ENCODE measurements at regions not wholly inside any gene's neighbourhood (a gene's known extent, or its start where the extent isn't known, plus 50 kb on each side); places are given as distances from the start of the nearest gene placed in this dataset.

GRCh38 chr14:98458702-98459101, 813.3 kb downstream of the BCL11B start:
- H3K4me1 ChIP-seq (ENCODE audit: control insufficient read depth, insufficient read depth, low read length) = no peaks in the 10 kb centered on the region
- H3K9me3 ChIP-seq (ENCODE audit: control insufficient read depth, insufficient read depth, low read depth, low read length) = no peaks in the 10 kb centered on the region
- H3K36me3 ChIP-seq (ENCODE audit: control insufficient read depth in 2 of 2, insufficient read depth in 1 of 2, low read length in 2 of 2) = no peaks in the 10 kb centered on the region
- H3K4me3 ChIP-seq (ENCODE audit: low read depth, low read length) = no peak overlapping the region
- TF ChIP-seq ZNF248 (tag by site-specific recombination; IDR thresholded peaks at IDR 0.05) = no peak
- TF ChIP-seq ZXDB (tag by site-specific recombination; IDR thresholded peaks at IDR 0.05) = no peak
- TF ChIP-seq, protein P1, sequence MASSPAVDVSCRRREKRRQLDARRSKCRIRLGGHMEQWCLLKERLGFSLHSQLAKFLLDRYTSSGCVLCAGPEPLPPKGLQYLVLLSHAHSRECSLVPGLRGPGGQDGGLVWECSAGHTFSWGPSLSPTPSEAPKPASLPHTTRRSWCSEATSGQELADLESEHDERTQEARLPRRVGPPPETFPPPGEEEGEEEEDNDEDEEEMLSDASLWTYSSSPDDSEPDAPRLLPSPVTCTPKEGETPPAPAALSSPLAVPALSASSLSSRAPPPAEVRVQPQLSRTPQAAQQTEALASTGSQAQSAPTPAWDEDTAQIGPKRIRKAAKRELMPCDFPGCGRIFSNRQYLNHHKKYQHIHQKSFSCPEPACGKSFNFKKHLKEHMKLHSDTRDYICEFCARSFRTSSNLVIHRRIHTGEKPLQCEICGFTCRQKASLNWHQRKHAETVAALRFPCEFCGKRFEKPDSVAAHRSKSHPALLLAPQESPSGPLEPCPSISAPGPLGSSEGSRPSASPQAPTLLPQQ (tag by site-specific recombination; IDR thresholded peaks at IDR 0.05) = no peak
- TF ChIP-seq ZNF239 (tag by site-specific recombination; IDR thresholded peaks at IDR 0.05) = no peak
- no peak for TF ChIP-seq ZNF623 (tag by site-specific recombination; IDR thresholded peaks at IDR 0.05)
- no peak for TF ChIP-seq ZNF621 (tag by site-specific recombination; IDR thresholded peaks at IDR 0.05)
- H3K27ac ChIP-seq (ENCODE audit: extremely low read depth, low read depth, low read length) = no peak overlapping the region
- ChIA-PET CTCF (no interaction called here), POLR2A (no interaction called here)

DNA sequence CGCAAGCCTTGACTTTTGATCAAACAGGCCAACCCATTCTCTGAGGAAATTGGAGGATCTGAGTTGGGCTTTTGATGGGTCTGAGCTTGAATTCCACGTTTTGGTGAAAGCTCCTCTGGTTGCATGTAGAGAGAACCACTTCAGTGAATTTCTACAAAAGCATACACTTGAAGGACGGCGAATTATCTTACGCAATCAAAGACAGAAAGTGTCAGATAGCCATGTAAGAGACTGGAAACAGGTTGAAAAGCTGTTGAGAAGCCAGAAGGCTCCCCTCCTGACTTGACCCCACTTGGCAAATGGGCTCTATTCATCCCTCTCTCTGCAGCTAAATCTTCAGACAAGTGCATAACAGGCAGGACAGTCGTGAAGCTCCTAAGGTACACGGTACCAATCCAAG, 809.1 kb downstream of the BCL11B start:
- H3K9me3 ChIP-seq (ENCODE audit: control insufficient read depth, insufficient read depth, low read depth, low read length) = no peaks in the 10 kb centered on the region
- POLR2A ChIA-PET = no interaction called here
- H3K4me1 ChIP-seq (ENCODE audit: control insufficient read depth, insufficient read depth, low read length) = no peaks in the 10 kb centered on the region
- H3K36me3 ChIP-seq (ENCODE audit: control insufficient read depth in 2 of 2, insufficient read depth in 1 of 2, low read length in 2 of 2) = no peaks in the 10 kb centered on the region
- no peak overlapping the region for H3K27ac ChIP-seq (ENCODE audit: extremely low read depth, low read depth, low read length)
- CTCF ChIA-PET = no interaction called here
- TF ChIP-seq, protein P1 (tag by site-specific recombination; IDR thresholded peaks at IDR 0.05) = no peak
- TF ChIP-seq ZNF529 (tag by site-specific recombination; IDR thresholded peaks at IDR 0.05; ENCODE audit: insufficient replicate concordance) (no peak), ZNF580 (tag by site-specific recombination; IDR thresholded peaks at IDR 0.05) (no peak)
- no peak overlapping the region for H3K4me3 ChIP-seq (ENCODE audit: low read depth, low read length)

DNA sequence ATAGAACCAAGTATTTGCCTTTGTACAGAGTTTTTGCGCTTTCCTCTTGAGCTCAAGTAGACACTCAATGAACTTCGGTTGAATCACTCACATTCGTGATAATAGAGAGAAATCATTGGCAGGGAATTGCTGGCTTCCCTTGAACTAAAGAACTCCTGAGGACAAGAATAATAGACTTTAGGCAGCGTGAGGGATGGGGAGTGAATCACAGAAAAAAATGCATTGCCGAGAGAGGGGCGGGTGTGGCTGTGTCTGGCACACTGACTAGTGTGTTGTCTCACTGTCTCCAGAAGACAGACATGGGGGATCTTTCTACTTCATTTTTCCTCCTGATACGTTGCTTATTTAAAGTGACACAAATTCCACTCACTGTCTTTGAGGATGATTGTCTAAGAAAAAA, 805.2 kb downstream of the BCL11B start:
- ChIA-PET POLR2A (interaction anchor here (0.6 kb wide), 1 partner anchor 808 kb away, joined by 4 read pairs; no protein-coding TSS in a partner anchor), CTCF (no interaction called here)
- Histone ChIP-seq H3K4me3 (ENCODE audit: low read depth, low read length) (no peak overlapping the region), H3K4me1 (ENCODE audit: control insufficient read depth, insufficient read depth, low read length) (no peaks in the 10 kb centered on the region), H3K36me3 (ENCODE audit: control insufficient read depth in 2 of 2, insufficient read depth in 1 of 2, low read length in 2 of 2) (no peaks in the 10 kb centered on the region), H3K9me3 (ENCODE audit: control insufficient read depth, insufficient read depth, low read depth, low read length) (no peaks in the 10 kb centered on the region), H3K27ac (ENCODE audit: extremely low read depth, low read depth, low read length) (no peak overlapping the region)
- TF ChIP-seq ZNF785 (tag by site-specific recombination; IDR thresholded peaks at IDR 0.05) = no peak
- no peak for TF ChIP-seq WT1 (tag by site-specific recombination; IDR thresholded peaks at IDR 0.05)
- TF ChIP-seq ZNF174 (tag by site-specific recombination; IDR thresholded peaks at IDR 0.05) = no peak

DNA sequence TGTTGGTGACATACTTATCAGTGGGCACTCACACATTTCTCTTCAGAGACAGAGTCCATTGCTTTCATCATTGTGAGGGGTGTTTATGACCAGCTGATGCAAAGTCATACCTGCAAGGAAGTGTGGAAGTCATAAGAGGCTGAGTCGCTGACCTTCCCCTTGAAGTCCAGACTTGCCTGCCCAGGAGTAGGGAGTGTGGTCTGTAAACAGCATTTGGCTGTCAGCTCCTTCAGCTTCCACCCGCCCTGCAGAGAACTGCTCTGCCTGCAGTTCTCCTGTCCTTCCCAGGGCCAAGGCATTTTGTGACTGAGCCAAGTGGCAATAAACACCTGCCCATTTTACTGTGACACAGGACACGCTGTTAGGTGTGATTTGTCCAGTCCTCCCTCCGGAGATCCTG, 801.3 kb downstream of the BCL11B start:
- no peaks in the 10 kb centered on the region for H3K4me1 ChIP-seq (ENCODE audit: control insufficient read depth, insufficient read depth, low read length)
- ChIA-PET CTCF (no interaction called here), POLR2A (no interaction called here)
- no peak overlapping the region for H3K27ac ChIP-seq (ENCODE audit: extremely low read depth, low read depth, low read length)
- H3K4me3 ChIP-seq (ENCODE audit: low read depth, low read length) = no peak overlapping the region
- no peaks in the 10 kb centered on the region for H3K36me3 ChIP-seq (ENCODE audit: control insufficient read depth in 2 of 2, insufficient read depth in 1 of 2, low read length in 2 of 2)
- H3K9me3 ChIP-seq (ENCODE audit: control insufficient read depth, insufficient read depth, low read depth, low read length) = no peaks in the 10 kb centered on the region
- TF ChIP-seq MEIS1 (CRISPR knock-in tag; IDR thresholded peaks at IDR 0.05; ENCODE audit: borderline replicate concordance) = no peak
- TF ChIP-seq, protein P2, sequence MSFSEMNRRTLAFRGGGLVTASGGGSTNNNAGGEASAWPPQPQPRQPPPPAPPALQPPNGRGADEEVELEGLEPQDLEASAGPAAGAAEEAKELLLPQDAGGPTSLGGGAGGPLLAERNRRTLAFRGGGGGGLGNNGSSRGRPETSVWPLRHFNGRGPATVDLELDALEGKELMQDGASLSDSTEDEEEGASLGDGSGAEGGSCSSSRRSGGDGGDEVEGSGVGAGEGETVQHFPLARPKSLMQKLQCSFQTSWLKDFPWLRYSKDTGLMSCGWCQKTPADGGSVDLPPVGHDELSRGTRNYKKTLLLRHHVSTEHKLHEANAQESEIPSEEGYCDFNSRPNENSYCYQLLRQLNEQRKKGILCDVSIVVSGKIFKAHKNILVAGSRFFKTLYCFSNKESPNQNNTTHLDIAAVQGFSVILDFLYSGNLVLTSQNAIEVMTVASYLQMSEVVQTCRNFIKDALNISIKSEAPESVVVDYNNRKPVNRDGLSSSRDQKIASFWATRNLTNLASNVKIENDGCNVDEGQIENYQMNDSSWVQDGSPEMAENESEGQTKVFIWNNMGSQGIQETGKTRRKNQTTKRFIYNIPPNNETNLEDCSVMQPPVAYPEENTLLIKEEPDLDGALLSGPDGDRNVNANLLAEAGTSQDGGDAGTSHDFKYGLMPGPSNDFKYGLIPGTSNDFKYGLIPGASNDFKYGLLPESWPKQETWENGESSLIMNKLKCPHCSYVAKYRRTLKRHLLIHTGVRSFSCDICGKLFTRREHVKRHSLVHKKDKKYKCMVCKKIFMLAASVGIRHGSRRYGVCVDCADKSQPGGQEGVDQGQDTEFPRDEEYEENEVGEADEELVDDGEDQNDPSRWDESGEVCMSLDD (tag by site-specific recombination; IDR thresholded peaks at IDR 0.05) = no peak
- no peak for TF ChIP-seq ZNF645 (tag by site-specific recombination; IDR thresholded peaks at IDR 0.05)
- TF ChIP-seq, protein P3, sequence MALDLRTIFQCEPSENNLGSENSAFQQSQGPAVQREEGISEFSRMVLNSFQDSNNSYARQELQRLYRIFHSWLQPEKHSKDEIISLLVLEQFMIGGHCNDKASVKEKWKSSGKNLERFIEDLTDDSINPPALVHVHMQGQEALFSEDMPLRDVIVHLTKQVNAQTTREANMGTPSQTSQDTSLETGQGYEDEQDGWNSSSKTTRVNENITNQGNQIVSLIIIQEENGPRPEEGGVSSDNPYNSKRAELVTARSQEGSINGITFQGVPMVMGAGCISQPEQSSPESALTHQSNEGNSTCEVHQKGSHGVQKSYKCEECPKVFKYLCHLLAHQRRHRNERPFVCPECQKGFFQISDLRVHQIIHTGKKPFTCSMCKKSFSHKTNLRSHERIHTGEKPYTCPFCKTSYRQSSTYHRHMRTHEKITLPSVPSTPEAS (tag by site-specific recombination; IDR thresholded peaks at IDR 0.05) = no peak
- TF ChIP-seq ZSCAN30 (tag by site-specific recombination; IDR thresholded peaks at IDR 0.05) = no peak
- no peak for TF ChIP-seq ZNF354C (tag by site-specific recombination; IDR thresholded peaks at IDR 0.05; ENCODE audit: borderline replicate concordance, low read depth)
- no peak for TF ChIP-seq ZNF585B (tag by site-specific recombination; IDR thresholded peaks at IDR 0.05)
- TF ChIP-seq ZNF416 (tag by site-specific recombination; IDR thresholded peaks at IDR 0.05) = no peak
